HCT116 (cell line): ENCODE measurements at regions not wholly inside any gene's neighbourhood (a gene's known extent, or its start where the extent isn't known, plus 50 kb on each side); places are given as distances from the start of the nearest gene placed in this dataset.

ENCODE experiments used
- ATAC-seq: fragments of 200-7000 bp; cut with Tn5 transposase; 2 replicates; pipeline ENCODE4 v1.9.1; 2020; ENCODE audit warnings: mild to moderate bottlenecking, moderate library complexity
- BruUV-seq: library from RNA; stranded (reverse); fragments of 400-500 nt; replicated peaks from 2 replicates; lab custom pipeline; 2021; lab: Mats Ljungman, UMichigan
- CTCF ChIA-PET: fragments of 300-600 bp; sonication (Branson Sonifier 250); formaldehyde crosslinking; loops from one replicate; lab custom pipeline; 2021; ENCODE audit warnings: antibody characterized with exemption; lab: Charles Lee
- POLR2A ChIA-PET: fragments of 300-600, 350-600 bp; sonication (Branson Sonifier 250); formaldehyde crosslinking; loops from one replicate; lab custom pipeline; 2021; ENCODE audit warnings: antibody characterized with exemption; lab: Charles Lee
- RAD21 ChIA-PET, 2 experiments: fragments of 300-600 bp; sonication (Branson Sonifier 250); formaldehyde crosslinking; loops; one replicate each; lab custom pipeline; 2023; ENCODE audit warnings: low total read pairs in 2 of 2; ENCODE audit not compliant: uncharacterized antibody in 2 of 2, unreplicated experiment in 2 of 2, low non-redundant PET in 1 of 2; lab: Charles Lee
- DNase-seq: peaks from one replicate; pipeline ENCODE4 v3.0.0-alpha.2; 2010; ENCODE audit warnings: low read depth, low spot score
- H2AFZ ChIP-seq: fragments of 200-600 bp; shearing (Covaris generic), sonication (generic); 2 replicates; pipeline ENCODE4 v1.6.1; 2017; ENCODE audit warnings: low read depth, mixed run types, mixed read lengths, antibody characterized with exemption, low read length; ENCODE audit not compliant: poor library complexity, severe bottlenecking
- H3K27ac ChIP-seq: 2 replicates; pipeline ENCODE4 v1.5.1; 2012; ENCODE audit warnings: low read depth, low read length
- H3K27me3 ChIP-seq: fragments of 200-600 bp; sonication (generic); 2 replicates; pipeline ENCODE4 v1.6.1; 2016; ENCODE audit warnings: mixed run types, low read length, mixed read lengths; ENCODE audit not compliant: insufficient read depth
- H3K36me3 ChIP-seq, 2 experiments: fragments of 200-500 bp in 1 of 2; fragments of 200-600 bp in 1 of 2; sonication (Bioruptor generic) in 1 of 2; sonication (generic) in 1 of 2; 2 replicates each; pipeline versions ENCODE4 v1.5.1 to v1.6.1; 2014 to 2016; ENCODE audit warnings: low read length in 2 of 2, inconsistent platforms in 1 of 2, mixed read lengths in 1 of 2, mixed run types in 1 of 2; ENCODE audit not compliant: insufficient read depth in 2 of 2, control insufficient read depth in 1 of 2
- H3K4me1 ChIP-seq, 2 experiments: fragments of 200-600 bp in 1 of 2; sonication (generic) in 1 of 2; 2 replicates each; pipeline versions ENCODE4 v1.5.1 to v1.6.1; 2012 to 2017; ENCODE audit warnings: low read length in 2 of 2, inconsistent platforms in 1 of 2, mild to moderate bottlenecking in 1 of 2, mixed read lengths in 1 of 2, mixed run types in 1 of 2, moderate library complexity in 1 of 2; ENCODE audit not compliant: insufficient read depth in 2 of 2, control insufficient read depth in 1 of 2
- H3K4me2 ChIP-seq: fragments of 200-600 bp; sonication (generic); 2 replicates; pipeline ENCODE4 v1.6.1; 2017; ENCODE audit warnings: mixed run types, low read length, mixed read lengths
- H3K4me3 ChIP-seq, 2 experiments: fragments of 200-600 bp in 1 of 2; sonication (generic) in 1 of 2; replicated peaks in 1 of 2; 2 replicates each; pipeline ENCODE4 v1.5.1; 2011 to 2016; ENCODE audit warnings: low read length in 2 of 2, control low read depth in 1 of 2, low read depth in 1 of 2, mild to moderate bottlenecking in 1 of 2, mixed read lengths in 1 of 2, mixed run types in 1 of 2
- H3K79me2 ChIP-seq: fragments of 200-600 bp; sonication (generic); 2 replicates; pipeline ENCODE4 v1.6.1; 2017; ENCODE audit warnings: mild to moderate bottlenecking, mixed run types, low read length, moderate library complexity, mixed read lengths; ENCODE audit not compliant: insufficient read depth
- H3K9ac ChIP-seq: fragments of 200-600 bp; sonication (generic); 2 replicates; pipeline ENCODE4 v1.6.1; 2016; ENCODE audit warnings: low read length, mixed read lengths
- H3K9me2 ChIP-seq: fragments of 200-600 bp; sonication (generic), shearing (Covaris generic); 2 replicates; pipeline ENCODE4 v1.6.1; 2017; ENCODE audit warnings: mixed run types, mild to moderate bottlenecking, moderate library complexity; ENCODE audit not compliant: insufficient read depth
- H3K9me3 ChIP-seq, 2 experiments: fragments of 200-500 bp in 1 of 2; fragments of 200-600 bp in 1 of 2; sonication (Bioruptor generic) in 1 of 2; sonication (generic) in 1 of 2; 2 replicates each; pipeline ENCODE4 v1.6.1; 2014 to 2017; ENCODE audit warnings: low read length in 2 of 2, mixed read lengths in 2 of 2, inconsistent platforms in 1 of 2, low read depth in 1 of 2, mild to moderate bottlenecking in 1 of 2, mixed run types in 1 of 2, moderate library complexity in 1 of 2; ENCODE audit not compliant: control insufficient read depth in 1 of 2, insufficient read depth in 1 of 2
- H4K20me1 ChIP-seq: fragments of 200-600 bp; sonication (generic), shearing (Covaris generic); 2 replicates; pipeline ENCODE4 v1.6.1; 2017; ENCODE audit warnings: mixed run types, mild to moderate bottlenecking, moderate library complexity; ENCODE audit not compliant: insufficient read depth
- CBX3 ChIP-seq: IDR thresholded peaks from 2 replicates; pipeline ENCODE4 v1.6.1; 2012; ENCODE audit warnings: low read depth
- CEBPB ChIP-seq: IDR thresholded peaks from 2 replicates; pipeline ENCODE4 v1.6.1; 2012; ENCODE audit warnings: low read depth
- EGR1 ChIP-seq: IDR thresholded peaks from 2 replicates; pipeline ENCODE4 v1.6.1; 2012; ENCODE audit warnings: low read depth
- JUND ChIP-seq: IDR thresholded peaks from 2 replicates; pipeline ENCODE4 v1.6.1; 2012
- RAD21 ChIP-seq: IDR thresholded peaks from 2 replicates; pipeline ENCODE4 v1.6.1; 2012; ENCODE audit warnings: low read depth, mild to moderate bottlenecking
- REST ChIP-seq: IDR thresholded peaks from 2 replicates; pipeline ENCODE4 v1.6.1; 2012; ENCODE audit warnings: low read depth
- SIN3A ChIP-seq: IDR thresholded peaks from 2 replicates; pipeline ENCODE4 v1.6.1; 2012; ENCODE audit warnings: low read depth
- YY1 ChIP-seq: IDR thresholded peaks from 2 replicates; pipeline ENCODE4 v1.6.1; 2011; ENCODE audit warnings: low read length, low read depth, moderate library complexity, mild to moderate bottlenecking; ENCODE audit not compliant: insufficient replicate concordance; ENCODE audit errors: extremely low read depth
- ZFX ChIP-seq: fragments of 450-650 bp; IDR thresholded peaks from 2 replicates; pipeline ENCODE4 v1.6.1; 2017
- ZNF274 ChIP-seq: fragments of 200-500 bp; sonication (Bioruptor generic); IDR thresholded peaks from 2 replicates; pipeline ENCODE4 v1.6.1; 2014; ENCODE audit warnings: mild to moderate bottlenecking, low read depth, low read length, inconsistent platforms
- intact Hi-C: fragments of 100-400 bp; cut with micrococcal nuclease; formaldehyde crosslinking; loops from 2 replicates; pipeline ENCODE4 v1.10.0; 2022
- TF ChIP-seq, protein P1 (sequence below), 3 experiments: fragments of 200-600 bp in 1 of 3; sonication (generic) in 1 of 3; IDR thresholded peaks in 2 of 3; conservative IDR thresholded peaks in 1 of 3; 2 replicates each; pipeline ENCODE4 v1.5.1; 2012 to 2017; ENCODE audit warnings: low read depth in 2 of 3, low read length in 2 of 3, antibody characterized with exemption in 1 of 3, borderline replicate concordance in 1 of 3, control low read depth in 1 of 3, mild to moderate bottlenecking in 1 of 3, mixed read lengths in 1 of 3, mixed run types in 1 of 3, moderate library complexity in 1 of 3; ENCODE audit not compliant: insufficient read depth in 1 of 3

GRCh38 chr5:33195431-33196165, 245.2 kb upstream of the TARS1 start:
- no peaks in the 10 kb centered on the region for H3K4me1 ChIP-seq
- H3K9me3 ChIP-seq = no peaks in the 10 kb centered on the region
- BruUV-seq = no TSS peak
- DNase-seq (no peak), ATAC-seq (no peak)
- H3K4me2 ChIP-seq = no peak overlapping the region
- no peaks in the 10 kb centered on the region for H3K79me2 ChIP-seq
- no peak overlapping the region for H3K27ac ChIP-seq
- TF ChIP-seq YY1 (no peak), ZFX (no peak)
- intact Hi-C loops = no loop called here
- H3K4me3 ChIP-seq = no peak overlapping the region
- RAD21 ChIA-PET = no interaction called here
- CTCF ChIA-PET = no interaction called here
- H3K9me2 ChIP-seq = no peaks in the 10 kb centered on the region
- H4K20me1 ChIP-seq = no peaks in the 10 kb centered on the region
- POLR2A ChIA-PET = no interaction called here
- no peak overlapping the region for H3K9ac ChIP-seq
- no peaks in the 10 kb centered on the region for H3K36me3 ChIP-seq
- no peak overlapping the region for H2AFZ ChIP-seq
- no peaks in the 10 kb centered on the region for H3K27me3 ChIP-seq

DNA sequence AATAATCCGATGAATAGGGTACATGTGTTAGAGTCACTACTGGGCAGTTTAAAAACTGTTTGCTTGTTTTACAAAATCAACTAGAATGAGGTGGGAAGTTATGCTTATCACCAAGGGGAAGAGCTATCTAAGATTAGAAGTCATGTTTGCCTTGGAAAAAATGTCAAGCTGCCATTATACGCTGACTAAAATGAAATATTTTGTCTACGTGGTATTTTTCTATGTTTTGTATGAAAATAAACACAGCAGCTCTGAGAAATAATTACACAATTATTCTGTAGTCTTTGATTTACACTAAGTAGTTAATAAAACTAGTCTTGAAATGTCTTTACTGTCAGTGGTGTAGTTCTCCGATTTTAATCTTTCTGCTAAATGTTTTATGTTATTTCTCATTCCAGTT, 241.9 kb upstream of the TARS1 start:
- BruUV-seq = no TSS peak
- Histone ChIP-seq H3K4me3 (no peak overlapping the region), H2AFZ (no peak overlapping the region), H3K79me2 (no peaks in the 10 kb centered on the region), H3K9me2 (no peaks in the 10 kb centered on the region), H3K27me3 (no peaks in the 10 kb centered on the region), H4K20me1 (no peaks in the 10 kb centered on the region), H3K9ac (no peak overlapping the region), H3K4me2 (no peak overlapping the region), H3K36me3 (no peaks in the 10 kb centered on the region), H3K27ac (no peak overlapping the region), H3K9me3 (no peaks in the 10 kb centered on the region), H3K4me1 (no peaks in the 10 kb centered on the region)
- ChIA-PET CTCF (interaction anchor here (1.3 kb wide), 1 partner anchor 225 kb away, joined by 3 read pairs; no protein-coding TSS in a partner anchor), RAD21 (no interaction called here), POLR2A (no interaction called here)
- ATAC-seq = no peak
- intact Hi-C loops = no loop called here
- no peak for DNase-seq
- TF ChIP-seq, protein P1, sequence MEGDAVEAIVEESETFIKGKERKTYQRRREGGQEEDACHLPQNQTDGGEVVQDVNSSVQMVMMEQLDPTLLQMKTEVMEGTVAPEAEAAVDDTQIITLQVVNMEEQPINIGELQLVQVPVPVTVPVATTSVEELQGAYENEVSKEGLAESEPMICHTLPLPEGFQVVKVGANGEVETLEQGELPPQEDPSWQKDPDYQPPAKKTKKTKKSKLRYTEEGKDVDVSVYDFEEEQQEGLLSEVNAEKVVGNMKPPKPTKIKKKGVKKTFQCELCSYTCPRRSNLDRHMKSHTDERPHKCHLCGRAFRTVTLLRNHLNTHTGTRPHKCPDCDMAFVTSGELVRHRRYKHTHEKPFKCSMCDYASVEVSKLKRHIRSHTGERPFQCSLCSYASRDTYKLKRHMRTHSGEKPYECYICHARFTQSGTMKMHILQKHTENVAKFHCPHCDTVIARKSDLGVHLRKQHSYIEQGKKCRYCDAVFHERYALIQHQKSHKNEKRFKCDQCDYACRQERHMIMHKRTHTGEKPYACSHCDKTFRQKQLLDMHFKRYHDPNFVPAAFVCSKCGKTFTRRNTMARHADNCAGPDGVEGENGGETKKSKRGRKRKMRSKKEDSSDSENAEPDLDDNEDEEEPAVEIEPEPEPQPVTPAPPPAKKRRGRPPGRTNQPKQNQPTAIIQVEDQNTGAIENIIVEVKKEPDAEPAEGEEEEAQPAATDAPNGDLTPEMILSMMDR (IDR thresholded peaks at IDR 0.05 in 2 of 3, conservative IDR thresholded peaks at IDR 0.05 in 1 of 3; ENCODE audit: borderline replicate concordance in 1 of 3, insufficient read depth in 1 of 3, low read depth in 2 of 3, low read length in 2 of 3) = no peak
- TF ChIP-seq RAD21 (no peak), CEBPB (no peak), REST (no peak), ZNF274 (no peak), JUND (no peak), CBX3 (no peak), SIN3A (no peak), EGR1 (no peak)
